CD4-positive, alpha-beta T cell treated with Interleukin-12 subunit alpha and Interleukin-12 subunit beta, for 1 hour (primary cell): ENCODE measurements at regions not wholly inside any gene's neighbourhood (a gene's known extent, or its start where the extent isn't known, plus 50 kb on each side); places are given as distances from the start of the nearest gene placed in this dataset.

Experiments
- DNase-seq: peaks from one replicate; pipeline ENCODE4 v3.0.0-alpha.2; 2020

- no peak for DNase-seq
These were observed 52.8 kb downstream of the FAM43A start for GRCh38 chr3:194738254-194739093.

- DNase-seq, result no peak
These were observed 54.0 kb downstream of the FAM43A start for GRCh38 chr3:194739498-194740284.

- no peak for DNase-seq
These were observed 55.3 kb downstream of the FAM43A start for GRCh38 chr3:194740859-194741491.

- no peak for DNase-seq
These were observed 56.2 kb downstream of the FAM43A start for GRCh38 chr3:194741916-194742315.

GRCh38 chr3:194744826-194745225, 59.1 kb downstream of the FAM43A start:
- no peak for DNase-seq

GRCh38 chr3:194745422-194746184, 59.9 kb downstream of the FAM43A start:
- no peak for DNase-seq

- DNase-seq, result no peak
These were observed 62.5 kb downstream of the FAM43A start for GRCh38 chr3:194748225-194748624.

GRCh38 chr3:194749631-194750490, 64.2 kb downstream of the FAM43A start:
- no peak for DNase-seq

GRCh38 chr3:194750491-194750828, 64.8 kb downstream of the FAM43A start:
- DNase-seq, result no peak

- DNase-seq, result no peak
These were observed 70.2 kb downstream of the FAM43A start for GRCh38 chr3:194755671-194756459.

- DNase-seq, result no peak
These were observed 70.7 kb downstream of the FAM43A start for GRCh38 chr3:194756460-194756779.

GRCh38 chr3:194756791-194757325, 71.2 kb downstream of the FAM43A start:
- no peak for DNase-seq

GRCh38 chr3:194757647-194758061, 72.0 kb downstream of the FAM43A start:
- DNase-seq, result no peak

GRCh38 chr3:194758716-194759115, 73.0 kb downstream of the FAM43A start:
- no peak for DNase-seq

- DNase-seq, result no peak
These were observed 74.9 kb downstream of the FAM43A start for GRCh38 chr3:194760494-194761137.

- no peak for DNase-seq
These were observed 75.7 kb downstream of the FAM43A start for GRCh38 chr3:194761384-194761783.

GRCh38 chr3:194766845-194767244, 81.2 kb downstream of the FAM43A start:
- DNase-seq, result no peak

- DNase-seq, result no peak
These were observed 81.9 kb downstream of the FAM43A start for GRCh38 chr3:194767446-194768207.

- no peak for DNase-seq
These were observed 82.9 kb downstream of the FAM43A start for GRCh38 chr3:194768586-194768985.
